Psoas muscle (tissue), 7 donors: ENCODE measurements at regions not wholly inside any gene's neighbourhood (a gene's known extent, or its start where the extent isn't known, plus 50 kb on each side); places are given as distances from the start of the nearest gene placed in this dataset.

Experiments
- ATAC-seq, 4 donors: fragments of 200-7000 bp; cut with Tn5 transposase; one replicate each; pipeline ENCODE4 v1.9.1; 2020; ENCODE audit warnings: moderate library complexity in 3 of 4, mild to moderate bottlenecking in 2 of 4
- DNase-seq, 2 donors: peaks; one replicate each; pipeline ENCODE4 v3.0.0-alpha.2; 2020
- H3K27ac ChIP-seq: fragments of 200-600 bp; one replicate; pipeline ENCODE4 v1.8.0; 2022
- H3K27me3 ChIP-seq, 3 donors: fragments of 200-600 bp in 1 of 3; one replicate each; pipeline versions ENCODE4 v1.6.1 to v1.8.0; 2013 to 2022; ENCODE audit warnings: low read length in 2 of 3, mild to moderate bottlenecking in 2 of 3, moderate library complexity in 1 of 3; ENCODE audit not compliant: insufficient read depth in 3 of 3
- H3K36me3 ChIP-seq, 2 donors: fragments of 200-600 bp in 1 of 2; one replicate each; pipeline versions ENCODE4 v1.6.1 to v1.8.0; 2013 to 2022; ENCODE audit warnings: low read depth in 1 of 2, mild to moderate bottlenecking in 1 of 2, moderate library complexity in 1 of 2; ENCODE audit not compliant: insufficient read depth in 1 of 2
- H3K4me1 ChIP-seq: fragments of 200-600 bp; one replicate; pipeline ENCODE4 v1.8.0; 2022
- H3K4me3 ChIP-seq: fragments of 200-600 bp; one replicate; pipeline ENCODE4 v1.8.0; 2022; ENCODE audit warnings: mild to moderate bottlenecking
- H3K9me3 ChIP-seq: fragments of 200-600 bp; one replicate; pipeline ENCODE4 v1.8.0; 2022
- CTCF ChIP-seq: fragments of 200-600 bp; IDR thresholded peaks from one replicate; pipeline ENCODE4 v1.8.0; 2022; ENCODE audit warnings: antibody characterized with exemption
- WGBS, 3 donors: extraction: QIAGEN DNeasy Blood & Tissue Kit; methylation state at CpG; one replicate each; pipeline versions ENCODE4 v1.1.6 to v1.1.7; 2013; 5-methylcytosine and 5-hydroxymethylcytosine counted together
- intact Hi-C, 2 donors: fragments of 100-400 bp; cut with DNase I; formaldehyde crosslinking; loops; one replicate each; pipeline versions ENCODE4 v1.11.0 to v1.14.2; 2022
- donor health status: healthy with polysubstance abuse.
- donor health status: DM: no; HTN: no; CAD: no; lungs with moderate emphysema.
- donor health status: Bipolar disorder and iron deficiency.
- donor health status: healthy.
- donor health status: DM: yes; HTN: yes; CAD: no.
- donor health status: DM: no; HTN: no; CAD: no.
- donor health status: DM: yes; HTN: yes; CAD: no.

- ATAC-seq (no peak), DNase-seq (no peak)
- no peak for TF ChIP-seq CTCF
- Histone ChIP-seq H3K4me3 (no peak overlapping the region), H3K9me3 (no peaks in the 10 kb centered on the region), H3K27me3 (no peaks in the 10 kb centered on the region), H3K27ac (no peak overlapping the region), H3K36me3 (no peaks in the 10 kb centered on the region), H3K4me1 (no peaks in the 10 kb centered on the region)
- 93 to 95% (median 94%) methylated on average over 2 of the region's 2 CpGs for WGBS, 3 donors
- intact Hi-C loops = no loop called here
Measured at GRCh38 chr7:17195576-17195975, 102.9 kb upstream of the AHR start.

- no peaks in the 10 kb centered on the region for H3K4me1 ChIP-seq
- H3K27ac ChIP-seq = no peak overlapping the region
- intact Hi-C loops = no loop called here
- no peaks in the 10 kb centered on the region for H3K27me3 ChIP-seq
- no peak for TF ChIP-seq CTCF
- ATAC-seq = no peak
- no peak overlapping the region for H3K4me3 ChIP-seq
- WGBS, 3 donors = 87 to 91% (median 91%) methylated on average over 3 of the region's 3 CpGs
- no peaks in the 10 kb centered on the region for H3K36me3 ChIP-seq
- DNase-seq = no peak
- H3K9me3 ChIP-seq = no peaks in the 10 kb centered on the region
Measured at GRCh38 chr7:17205910-17206309, 92.5 kb upstream of the AHR start.

GRCh38 chr7:17206349-17206905, 92.0 kb upstream of the AHR start:
- intact Hi-C loops = no loop called here
- DNase-seq = no peak

GRCh38 chr7:17207220-17207619, 91.2 kb upstream of the AHR start:
- no peak overlapping the region for H3K4me3 ChIP-seq
- no peak for TF ChIP-seq CTCF
- ATAC-seq (no peak), DNase-seq (no peak)
- no peaks in the 10 kb centered on the region for H3K9me3 ChIP-seq
- intact Hi-C loops = no loop called here
- 55 to 79% (median 70%) methylated on average over 1 of the region's 1 CpG for whole genome bisulfite sequencing, 3 donors
- H3K27me3 ChIP-seq = no peaks in the 10 kb centered on the region
- no peak overlapping the region for H3K27ac ChIP-seq
- H3K36me3 ChIP-seq = no peaks in the 10 kb centered on the region
- no peaks in the 10 kb centered on the region for H3K4me1 ChIP-seq

More at GRCh38 chr7:17206349-17206905, 92.0 kb upstream of the AHR start:
- ATAC-seq = no peak
- Histone ChIP-seq H3K36me3 (no peaks in the 10 kb centered on the region), H3K27me3 (no peaks in the 10 kb centered on the region), H3K4me1 (no peaks in the 10 kb centered on the region), H3K27ac (no peak overlapping the region), H3K9me3 (no peaks in the 10 kb centered on the region), H3K4me3 (no peak overlapping the region)
- WGBS, 3 donors = 94 to 95% (median 95%) methylated on average over 3 of the region's 3 CpGs
- no peak for TF ChIP-seq CTCF

GRCh38 chr7:17209101-17209500, 89.4 kb upstream of the AHR start:
- Histone ChIP-seq H3K4me3 (no peak overlapping the region), H3K4me1 (no peaks in the 10 kb centered on the region), H3K27ac (no peak overlapping the region), H3K27me3 (no peaks in the 10 kb centered on the region), H3K36me3 (no peaks in the 10 kb centered on the region), H3K9me3 (no peaks in the 10 kb centered on the region)
- no peak for ATAC-seq
- 52 to 83% (median 67%) methylated on average over 3 of the region's 3 CpGs for WGBS, 3 donors
- intact Hi-C loops = no loop called here
- no peak for TF ChIP-seq CTCF
- no peak for DNase-seq
